GM10248 (cell line): ENCODE measurements at regions not wholly inside any gene's neighbourhood (a gene's known extent, or its start where the extent isn't known, plus 50 kb on each side); places are given as distances from the start of the nearest gene placed in this dataset.

Experiments used
- CTCF ChIA-PET: fragments of 300-600 bp; sonication (Branson Sonifier 250); formaldehyde crosslinking; extraction: SDS; loops from one replicate; lab custom pipeline; 2021; ENCODE audit warnings: antibody characterized with exemption; lab: Yijun Ruan, JAX
- POLR2A ChIA-PET: fragments of 350-650 bp; sonication (Branson Sonifier 250); formaldehyde crosslinking; extraction: SDS; loops from one replicate; lab custom pipeline; 2020; ENCODE audit warnings: antibody characterized with exemption; lab: Yijun Ruan, JAX
- DNase-seq: peaks from one replicate; pipeline ENCODE4 v3.0.0; 2012; ENCODE audit errors: extremely low spot score
- CTCF ChIP-seq: IDR thresholded peaks from 2 replicates; pipeline ENCODE4 v1.5.1; 2012; ENCODE audit warnings: mild to moderate bottlenecking, low read depth; ENCODE audit errors: extremely low read depth, missing control alignments, control extremely low read depth

- CTCF ChIA-PET = no interaction called here
- DNase-seq = no peak
- POLR2A ChIA-PET = no interaction called here
- TF ChIP-seq CTCF = no peak
Observed at GRCh38 chrX:106341823-106342222, 173.7 kb downstream of the PWWP3B start.

GRCh38 chrX:106356580-106356979 lies 188.5 kb downstream of the PWWP3B start:
- POLR2A ChIA-PET = no interaction called here
- no peak for DNase-seq
- CTCF ChIA-PET = no interaction called here
- no peak for TF ChIP-seq CTCF

GRCh38 chrX:106363214-106363613 lies 195.1 kb downstream of the PWWP3B start:
- no peak for TF ChIP-seq CTCF
- ChIA-PET CTCF (no interaction called here), POLR2A (no interaction called here)
- no peak for DNase-seq

- CTCF ChIA-PET = interaction anchor here (1.0 kb wide), 1 partner anchor 33 kb away, joined by 3 read pairs; no protein-coding TSS in a partner anchor
- POLR2A ChIA-PET = no interaction called here
- no peak for DNase-seq
Observed at GRCh38 chrX:106378616-106379015, 210.5 kb downstream of the PWWP3B start.

GRCh38 chrX:106391284-106391911 lies 220.4 kb upstream of the RADX start:
- CTCF ChIA-PET = no interaction called here
- TF ChIP-seq CTCF = no peak
- no peak for DNase-seq
- POLR2A ChIA-PET = no interaction called here

More at GRCh38 chrX:106378616-106379015, 210.5 kb downstream of the PWWP3B start:
- TF ChIP-seq CTCF = no peak

GRCh38 chrX:106392346-106392745 lies 219.4 kb upstream of the RADX start:
- no peak for TF ChIP-seq CTCF
- no peak for DNase-seq
- POLR2A ChIA-PET = no interaction called here
- CTCF ChIA-PET = no interaction called here
